ENCODE measurements at regions not wholly inside any gene's neighbourhood (a gene's known extent, or its start where the extent isn't known, plus 50 kb on each side); places are given as distances from the start of the nearest gene placed in this dataset. TPM values are rescaled to one million over a fixed set of nuclear protein-coding genes. Genes with fewer than 3 reads are reported as not detected.

GRCh38 chr9:119420231-119420630 is 51.0 kb upstream of the BRINP1 start:
- Histone ChIP-seq H3K27ac (ENCODE audit: low read depth in 1 of 2, low read length in 1 of 2) (no peak overlapping the region), H3K36me3 (ENCODE audit: control insufficient read depth in 4 of 4, insufficient read depth in 4 of 4, low read length in 4 of 4) (no peaks in the 10 kb centered on the region), H3K27me3 (ENCODE audit: control insufficient read depth in 3 of 3, insufficient read depth in 3 of 3, low read length in 2 of 3) (no peaks in the 10 kb centered on the region), H3K9ac (ENCODE audit: insufficient read depth in 1 of 2, low read length in 2 of 2) (no peak overlapping the region), H3K9me3 (ENCODE audit: control insufficient read depth in 4 of 4, insufficient read depth in 3 of 4, low read length in 3 of 4) (no peaks in the 10 kb centered on the region), H3K4me1 (ENCODE audit: control insufficient read depth in 5 of 5, insufficient read depth in 5 of 5, low read length in 5 of 5) (no peaks in the 10 kb centered on the region), H3K4me3 (no peak overlapping the region)
- DNase-seq, result no peak
- ATAC-seq (ENCODE audit: insufficient read depth, low FRiP score), result no peak
- 65 to 71% methylated on average over 2 of the region's 2 CpGs for WGBS, 2 donors
- TF ChIP-seq CTCF (IDR thresholded peaks at IDR 0.05; ENCODE audit: control extremely low read depth, extremely low read depth), result no peak

Small RNAs in the stretch of these regions (small RNA-seq; reads per million reads assigned to genes)
- not detected for gene MIR147A (ENCODE audit: low replicate concordance)

All from lung (tissue), 12 donors.